GM19438 (cell line): ENCODE measurements at regions not wholly inside any gene's neighbourhood (a gene's known extent, or its start where the extent isn't known, plus 50 kb on each side); places are given as distances from the start of the nearest gene placed in this dataset.
"Not testable (repeated sequence)": the region's sequence is repeated elsewhere in the genome, so short reads cannot be mapped to it uniquely, and the experiment has no call there.

Source experiments
- ATAC-seq: cut with Tn5 transposase; IDR thresholded peaks from one replicate; pipeline ENCODE4 v1.9.1; 2021; ENCODE audit warnings: low read depth; ENCODE audit not compliant: unreplicated experiment

DNA sequence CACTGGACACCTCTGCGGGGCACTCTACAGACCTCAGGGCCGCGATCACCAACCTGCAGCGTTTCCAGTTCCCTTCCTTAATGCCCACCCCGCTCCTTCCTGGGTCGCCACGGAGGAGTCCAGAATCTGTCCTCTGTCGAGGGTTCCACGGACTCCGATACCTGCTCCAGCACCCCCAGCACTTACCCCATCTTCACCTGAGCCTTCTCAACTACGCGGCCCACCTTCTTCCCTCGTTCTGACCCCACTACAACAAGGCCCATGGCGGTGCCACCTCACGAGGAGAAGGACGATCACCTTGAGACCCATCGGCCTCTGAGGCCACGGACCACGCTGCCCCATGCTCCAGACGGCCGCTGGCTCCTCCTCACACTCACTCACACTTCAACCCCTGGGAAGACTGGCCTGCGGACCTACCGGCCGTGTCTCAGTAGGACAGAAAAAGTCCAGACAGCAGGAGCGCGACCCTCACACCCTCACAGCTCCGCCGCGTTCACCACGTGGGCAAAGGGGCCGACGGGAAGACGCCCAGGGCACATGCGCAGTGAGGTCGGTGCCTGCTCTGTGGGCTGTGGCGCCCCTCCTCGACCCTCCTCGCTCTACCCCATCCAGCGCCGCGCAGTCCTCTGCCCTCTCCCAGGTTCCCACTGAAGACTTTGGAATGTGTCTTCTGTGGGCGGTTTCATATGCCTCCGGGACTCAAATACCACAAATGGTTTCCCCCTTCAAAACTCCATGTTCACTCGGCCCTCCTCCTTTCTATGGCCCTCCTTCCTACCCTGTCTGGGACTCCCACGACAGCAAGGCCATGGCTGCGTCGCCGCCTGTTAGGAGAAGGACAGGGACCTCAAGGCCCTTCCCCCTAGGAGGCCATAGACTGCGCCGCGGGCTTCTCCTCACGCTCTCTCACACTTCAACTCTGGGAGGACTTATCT lies 193.9 kb upstream of the PHF14 start:
- no peak for ATAC-seq

- ATAC-seq = no peak
Observed at GRCh38 chr7:10780400-10780747, 193.3 kb upstream of the PHF14 start.

- ATAC-seq = not testable (repeated sequence)
Observed at GRCh38 chr7:10786976-10787375, 186.7 kb upstream of the PHF14 start.

DNA sequence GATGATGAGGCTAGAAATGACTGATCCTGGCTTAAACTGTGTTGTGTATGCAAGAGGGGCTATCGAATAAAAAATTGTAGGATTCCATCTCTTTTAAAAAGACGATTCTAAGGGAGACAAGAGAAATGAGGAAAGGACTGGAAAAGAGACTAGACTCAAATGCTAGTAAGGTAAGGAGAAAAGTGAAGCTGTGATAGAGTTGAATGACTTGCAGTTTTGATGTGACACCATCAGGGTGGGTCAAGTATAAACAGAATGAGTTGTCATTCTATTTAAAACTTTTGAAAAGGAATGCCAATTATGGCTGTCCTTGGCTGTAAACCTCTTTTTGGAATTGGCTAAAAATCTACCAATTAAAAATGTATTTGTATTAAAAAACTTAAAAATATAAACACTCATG lies 184.5 kb upstream of the PHF14 start:
- no peak for ATAC-seq

DNA sequence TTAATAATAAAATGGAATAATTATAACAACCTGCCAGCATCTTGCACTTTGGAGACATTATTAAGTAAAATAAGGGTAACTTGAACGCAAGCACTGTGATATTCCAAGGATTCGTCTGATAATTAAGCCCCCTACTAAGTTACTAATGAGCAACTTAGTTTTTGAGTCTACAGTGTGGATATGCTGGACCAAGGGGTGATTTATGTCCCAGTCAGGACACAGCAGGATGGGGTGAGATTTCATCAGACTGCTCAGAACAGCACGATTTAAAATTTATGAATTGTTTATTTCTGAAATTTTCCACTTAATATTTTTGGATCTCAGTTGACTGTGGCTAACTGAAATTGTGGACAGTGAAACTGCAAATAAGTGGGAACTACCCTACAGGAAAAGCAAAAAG lies 182.8 kb upstream of the PHF14 start:
- ATAC-seq = no peak

DNA sequence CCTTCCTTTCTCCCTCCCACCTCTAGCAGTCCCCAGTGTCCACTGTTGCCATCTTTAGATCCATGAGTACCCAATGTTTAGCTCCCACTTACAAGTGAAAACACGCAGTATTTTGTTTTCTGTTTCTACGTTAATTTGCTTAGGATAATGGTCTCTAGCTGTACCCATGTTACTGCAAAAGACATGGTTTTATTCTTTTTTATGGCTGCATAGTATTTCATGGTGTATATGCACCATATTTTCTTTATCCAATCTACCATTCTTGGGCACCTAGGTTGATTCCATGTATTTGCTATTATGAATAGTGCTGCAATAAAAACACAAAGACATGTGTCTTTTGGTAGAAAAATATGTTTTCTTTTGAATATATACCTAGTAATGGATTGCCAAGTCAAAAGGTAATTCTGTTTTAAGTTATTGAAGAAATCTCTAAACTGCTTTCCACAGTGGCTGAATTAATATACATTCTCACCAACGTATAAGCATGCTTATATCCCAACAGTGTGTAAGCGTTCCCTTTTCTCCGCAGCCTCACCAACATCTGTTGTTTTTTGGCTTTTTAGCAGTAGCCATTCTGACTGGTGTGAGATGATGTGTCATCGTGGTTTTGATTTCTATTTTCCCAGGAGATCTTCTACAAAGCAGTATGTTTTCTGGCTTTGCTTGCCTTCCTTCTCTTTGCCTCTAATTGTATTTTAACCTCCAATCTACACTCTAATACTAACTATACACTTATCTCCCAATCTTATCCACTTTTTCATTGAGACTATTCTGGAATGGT lies 179.5 kb upstream of the PHF14 start:
- ATAC-seq = no peak

GRCh38 chr7:10797157-10797556 lies 176.5 kb upstream of the PHF14 start:
- ATAC-seq = no peak

DNA sequence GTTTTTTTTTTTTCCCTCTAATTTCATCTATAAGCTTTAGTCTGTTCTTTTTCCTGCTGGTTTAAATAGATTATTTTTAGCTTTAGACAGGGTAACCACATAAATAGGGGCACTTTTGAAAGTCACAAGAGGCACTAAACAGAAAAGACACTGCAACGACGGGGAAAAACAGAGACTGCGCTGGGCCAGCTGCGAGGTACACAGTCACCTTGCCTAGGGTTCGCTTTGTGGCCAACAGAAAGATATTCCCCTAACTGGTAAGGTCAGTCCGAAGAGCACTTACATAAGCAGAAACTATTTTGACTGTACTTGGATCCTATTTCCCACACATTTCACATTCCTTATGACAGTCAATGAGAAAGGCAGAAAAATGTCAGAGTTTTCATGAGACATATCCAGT lies 175.6 kb upstream of the PHF14 start:
- ATAC-seq = no peak

- ATAC-seq = no peak
Observed at GRCh38 chr7:10799475-10799874, 174.2 kb upstream of the PHF14 start.

- ATAC-seq = no peak
Observed at GRCh38 chr7:10802011-10802410, 171.7 kb upstream of the PHF14 start.

GRCh38 chr7:10802526-10802925 lies 171.1 kb upstream of the PHF14 start:
- ATAC-seq = no peak

DNA sequence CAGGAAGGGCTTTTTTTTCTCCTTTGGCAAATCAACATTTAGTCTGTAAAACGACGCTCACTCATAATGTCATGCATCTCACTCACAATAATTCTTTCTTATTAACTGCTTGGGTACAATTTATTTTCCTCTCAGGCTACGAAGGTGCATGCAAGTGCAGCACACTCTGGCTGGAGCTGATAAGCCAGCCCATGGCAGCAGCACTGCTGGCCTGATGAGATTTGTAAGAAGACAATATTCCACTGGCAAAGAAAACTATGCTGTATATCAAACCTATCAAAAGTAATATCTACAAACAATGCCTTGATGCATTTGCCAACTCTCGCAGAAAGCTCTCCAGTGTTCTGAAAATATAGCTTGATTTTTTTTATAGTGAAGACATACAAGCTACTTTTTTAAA lies 170.0 kb upstream of the PHF14 start:
- no peak for ATAC-seq

DNA sequence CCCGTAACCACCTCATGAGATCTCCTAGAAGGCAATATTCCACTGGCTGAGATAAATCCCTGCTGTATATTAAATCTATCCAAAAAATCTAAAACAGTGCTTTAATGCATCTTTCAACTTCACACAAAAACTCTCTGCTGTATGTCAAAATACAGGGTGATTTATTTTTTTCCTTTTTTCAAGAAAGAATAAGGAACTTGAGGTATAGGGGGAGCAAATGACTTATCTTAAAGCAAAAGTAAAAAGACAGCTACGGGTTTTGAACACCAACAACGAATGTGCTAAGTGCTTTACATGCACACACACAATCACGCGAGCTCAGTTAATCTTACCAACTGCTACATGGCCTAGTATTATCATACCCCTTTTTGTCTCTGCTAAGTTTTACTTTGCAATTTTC lies 168.9 kb upstream of the PHF14 start:
- ATAC-seq = no peak

DNA sequence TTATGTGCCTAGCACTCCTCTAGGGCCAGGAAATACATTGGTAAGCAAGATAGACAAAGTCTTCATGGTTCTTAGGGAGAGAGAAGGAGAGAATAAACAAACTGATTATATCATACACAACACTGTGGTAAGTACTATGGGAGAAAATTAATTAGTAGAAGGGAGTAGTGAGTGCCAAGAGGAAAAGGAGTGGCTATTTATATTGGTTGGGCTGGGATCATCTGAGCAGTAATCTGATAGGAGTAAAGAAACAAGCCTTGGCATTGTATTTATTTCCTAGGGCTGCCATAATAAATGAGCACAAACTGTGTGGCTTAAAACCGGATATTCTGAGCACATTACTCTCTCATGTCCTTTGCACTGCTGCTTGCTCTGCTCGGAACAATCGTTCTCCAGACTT lies 158.1 kb upstream of the PHF14 start:
- no peak for ATAC-seq

DNA sequence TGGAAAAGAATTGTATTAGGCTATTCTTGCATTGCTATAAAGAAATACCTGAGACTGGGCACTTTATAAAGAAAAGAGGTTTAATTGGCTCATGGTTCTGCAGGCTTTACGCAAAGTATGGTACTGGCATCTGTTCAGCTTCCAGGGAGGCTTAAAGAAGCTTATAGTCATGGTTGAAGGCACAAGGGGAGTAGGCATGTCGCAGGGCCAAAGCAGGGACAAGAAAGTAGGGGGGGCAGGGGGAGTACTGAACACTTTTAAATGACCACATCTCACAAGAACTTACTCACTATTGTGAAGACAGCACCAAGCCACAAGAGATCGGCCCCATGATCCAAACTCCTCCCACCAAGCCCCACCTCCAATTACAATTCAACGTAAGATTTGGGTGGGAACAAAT lies 152.5 kb upstream of the PHF14 start:
- ATAC-seq = no peak

DNA sequence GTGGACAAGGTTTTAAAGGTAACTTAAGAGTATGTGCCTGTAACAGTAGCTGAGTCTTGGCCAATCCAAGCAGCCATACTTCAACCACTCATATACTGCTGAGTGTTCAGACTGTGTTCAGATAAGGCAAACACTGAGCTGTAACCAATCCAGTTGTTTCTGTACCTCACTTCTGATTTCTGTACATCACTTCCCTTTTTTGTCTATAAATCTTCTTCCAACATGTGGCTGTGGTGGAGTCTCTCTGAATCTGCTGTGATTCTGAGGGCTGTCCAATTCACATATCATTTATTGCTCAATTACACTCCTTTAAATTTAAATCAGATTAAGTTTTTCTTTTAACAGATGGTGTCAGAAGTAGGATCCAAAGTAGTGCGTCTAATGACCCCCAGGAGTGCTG lies 149.5 kb upstream of the PHF14 start:
- no peak for ATAC-seq

DNA sequence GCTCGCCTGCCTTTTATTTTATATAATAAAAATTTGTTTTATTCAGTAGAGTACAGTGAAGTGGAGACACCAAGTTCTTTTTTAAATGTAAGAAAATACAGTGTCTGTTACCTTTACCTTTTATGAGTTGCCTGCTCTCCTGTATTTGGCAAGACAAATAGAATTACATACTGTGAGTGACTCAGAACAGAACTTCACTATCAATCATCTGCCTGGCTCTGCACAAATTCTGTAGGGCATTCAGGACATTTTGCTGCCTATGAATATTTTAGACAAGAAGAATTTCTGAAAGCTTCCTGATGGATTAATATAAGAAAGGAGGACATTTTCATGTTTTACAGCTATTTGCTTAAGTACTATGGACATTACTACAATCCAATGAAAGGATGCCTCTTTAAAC lies 135.4 kb upstream of the PHF14 start:
- no peak for ATAC-seq

DNA sequence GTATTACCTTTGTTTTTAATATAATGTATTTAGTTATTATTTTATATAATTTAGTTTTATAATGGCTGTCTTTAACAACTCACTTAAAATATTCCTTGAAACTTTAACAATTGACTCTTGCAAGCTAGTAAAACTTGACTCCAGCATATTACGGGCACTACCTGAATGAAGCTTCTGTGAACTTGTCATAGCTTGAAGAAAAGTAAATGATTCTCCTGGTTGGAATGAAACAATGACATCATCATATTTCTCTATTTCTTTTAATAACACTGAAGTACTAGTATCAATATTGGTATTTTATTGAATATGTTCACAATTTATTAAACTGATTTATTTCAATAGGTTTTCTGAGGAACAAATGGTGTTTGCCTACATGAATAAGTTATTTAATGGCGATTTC lies 128.4 kb upstream of the PHF14 start:
- no peak for ATAC-seq

DNA sequence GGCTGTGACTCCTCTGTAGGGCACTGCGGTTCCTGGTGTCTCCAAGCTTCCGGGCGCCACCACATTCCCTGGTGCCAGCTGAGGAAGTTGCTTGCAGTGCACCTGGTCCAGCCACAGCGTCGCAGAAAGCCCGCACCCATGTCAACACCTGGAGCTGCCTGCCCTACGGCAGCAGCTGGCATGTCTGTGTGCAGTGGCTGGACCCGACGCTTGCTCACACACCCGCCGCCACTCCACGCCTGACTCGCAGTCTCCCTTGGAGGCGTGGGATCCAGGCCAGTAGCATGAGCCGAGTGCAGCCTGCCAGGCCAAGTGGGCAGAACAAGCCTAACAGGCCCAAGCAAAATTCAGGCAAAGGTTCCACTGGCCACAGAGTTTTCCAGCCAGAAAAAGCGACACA lies 118.1 kb upstream of the PHF14 start:
- ATAC-seq = no peak

- ATAC-seq = no peak
Observed at GRCh38 chr7:10860516-10860915, 113.2 kb upstream of the PHF14 start.

GRCh38 chr7:10863476-10863875 lies 110.2 kb upstream of the PHF14 start:
- ATAC-seq = no peak

GRCh38 chr7:10874666-10875065 lies 99.0 kb upstream of the PHF14 start:
- ATAC-seq = no peak
